ENCODE measurements at regions not wholly inside any gene's neighbourhood (a gene's known extent, or its start where the extent isn't known, plus 50 kb on each side); places are given as distances from the start of the nearest gene placed in this dataset.
"Not testable (repeated sequence)": the region's sequence is repeated elsewhere in the genome, so short reads cannot be mapped to it uniquely, and the experiment has no call there.

DNA sequence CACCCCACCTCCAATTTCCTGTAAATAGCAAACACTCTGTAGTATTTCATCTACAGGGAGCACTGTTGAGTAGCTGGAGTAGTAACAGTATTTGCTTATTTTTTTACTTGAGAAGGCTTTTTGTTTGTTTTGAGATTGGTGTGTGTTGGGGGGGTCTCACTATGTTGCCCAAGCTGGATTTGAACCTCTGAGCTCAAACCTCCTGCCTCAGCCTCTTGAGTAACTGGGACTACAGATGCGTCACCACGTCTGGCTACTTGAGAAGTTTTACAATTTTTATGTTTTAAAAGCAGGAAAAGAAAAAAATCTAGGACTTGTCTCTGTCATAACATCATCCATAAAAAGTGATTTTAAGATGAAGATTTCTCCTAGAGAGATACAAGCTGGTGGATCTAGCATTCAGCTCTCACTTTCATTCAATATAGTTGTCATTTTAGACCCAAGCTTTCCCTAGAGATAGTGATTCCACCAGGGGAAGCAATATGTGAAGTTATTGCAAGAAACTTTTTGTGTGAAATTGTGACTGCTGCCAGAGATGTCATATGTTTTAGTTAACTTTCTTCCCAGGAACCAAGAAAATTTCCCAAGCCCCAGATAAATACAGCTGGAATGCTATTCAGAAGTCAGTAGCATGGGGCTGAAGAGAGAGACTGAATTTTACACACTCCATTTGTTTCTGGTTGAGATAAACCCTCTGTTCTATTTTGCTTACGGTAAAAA lies 60.2 kb upstream of the MAP4K3 start:
- Histone ChIP-seq H3K4me2 (ENCODE audit: low read length) (no peak overlapping the region), H2AFZ (ENCODE audit: low read length) (no peak overlapping the region), H4K20me1 (ENCODE audit: insufficient read depth, low read length) (no peaks in the 10 kb centered on the region), H3K36me3 (ENCODE audit: insufficient read depth, low read length) (no peaks in the 10 kb centered on the region), H3K27ac (ENCODE audit: low read depth, low read length, poor library complexity, severe bottlenecking) (no peak overlapping the region), H3K4me3 (ENCODE audit: low read depth, low read length, poor library complexity, severe bottlenecking) (no peak overlapping the region), H3K79me2 (ENCODE audit: insufficient read depth, low read depth, low read length) (no peaks in the 10 kb centered on the region), H3K9me3 (ENCODE audit: low read length) (peaks cover 4% of the 10 kb centered on the region; the same call in 1 of the 2 replicates), H3K9me2 (ENCODE audit: insufficient read depth, low read length) (no peaks in the 10 kb centered on the region), H3K4me1 (ENCODE audit: insufficient read depth, low read length, poor library complexity, severe bottlenecking) (peaks cover 61% of the 10 kb centered on the region)
- no peak for DNase-seq (ENCODE audit: low spot score)
- TF ChIP-seq, protein P1, sequence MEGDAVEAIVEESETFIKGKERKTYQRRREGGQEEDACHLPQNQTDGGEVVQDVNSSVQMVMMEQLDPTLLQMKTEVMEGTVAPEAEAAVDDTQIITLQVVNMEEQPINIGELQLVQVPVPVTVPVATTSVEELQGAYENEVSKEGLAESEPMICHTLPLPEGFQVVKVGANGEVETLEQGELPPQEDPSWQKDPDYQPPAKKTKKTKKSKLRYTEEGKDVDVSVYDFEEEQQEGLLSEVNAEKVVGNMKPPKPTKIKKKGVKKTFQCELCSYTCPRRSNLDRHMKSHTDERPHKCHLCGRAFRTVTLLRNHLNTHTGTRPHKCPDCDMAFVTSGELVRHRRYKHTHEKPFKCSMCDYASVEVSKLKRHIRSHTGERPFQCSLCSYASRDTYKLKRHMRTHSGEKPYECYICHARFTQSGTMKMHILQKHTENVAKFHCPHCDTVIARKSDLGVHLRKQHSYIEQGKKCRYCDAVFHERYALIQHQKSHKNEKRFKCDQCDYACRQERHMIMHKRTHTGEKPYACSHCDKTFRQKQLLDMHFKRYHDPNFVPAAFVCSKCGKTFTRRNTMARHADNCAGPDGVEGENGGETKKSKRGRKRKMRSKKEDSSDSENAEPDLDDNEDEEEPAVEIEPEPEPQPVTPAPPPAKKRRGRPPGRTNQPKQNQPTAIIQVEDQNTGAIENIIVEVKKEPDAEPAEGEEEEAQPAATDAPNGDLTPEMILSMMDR (conservative IDR thresholded peaks at IDR 0.05; ENCODE audit: low read length) = no peak
- TF ChIP-seq EZH2phosphoT487 (IDR thresholded peaks at IDR 0.05; ENCODE audit: borderline replicate concordance, low read depth, low read length) = no peak
- no TSS peak for BruUV-seq (replicated peaks)
- ChIA-PET POLR2A (interaction anchor here (0.7 to 3.4 kb wide), 7 partner anchors 11 to 65 kb away, joined by 3 to 11 read pairs (median 5); no protein-coding TSS in a partner anchor), CTCF (ENCODE audit: unreplicated experiment) (interaction anchor here (0.5 kb wide), 1 partner anchor 706 kb away, joined by 5 read pairs; no protein-coding TSS in a partner anchor)
- intact Hi-C loops (cut with micrococcal nuclease; ENCODE audit: unreplicated experiment) = no loop called here

DNA sequence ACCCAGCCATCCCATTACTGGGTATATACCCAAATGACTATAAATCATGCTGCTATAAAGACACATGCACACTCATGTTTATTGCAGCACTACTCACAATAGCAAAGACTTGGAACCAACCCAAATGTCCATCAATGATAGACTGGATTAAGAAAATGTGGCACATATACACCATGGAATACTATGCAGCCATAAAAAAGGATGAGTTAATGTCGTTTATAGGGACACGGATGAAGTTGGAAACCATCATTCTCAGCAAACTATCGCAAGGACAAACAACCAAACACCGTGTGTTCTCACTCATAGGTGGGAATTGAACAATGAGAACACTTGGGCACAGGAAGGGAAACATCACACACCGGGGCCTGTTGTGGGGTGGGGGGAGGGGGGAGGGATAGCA lies 61.1 kb upstream of the MAP4K3 start:
- H3K4me3 ChIP-seq (ENCODE audit: low read depth, low read length, poor library complexity, severe bottlenecking); H3K27ac ChIP-seq (ENCODE audit: low read depth, low read length, poor library complexity, severe bottlenecking); BruUV-seq (replicated peaks); H3K4me2 ChIP-seq (ENCODE audit: low read length); H3K9me2 ChIP-seq (ENCODE audit: insufficient read depth, low read length); H3K36me3 ChIP-seq (ENCODE audit: insufficient read depth, low read length); intact Hi-C loops (cut with micrococcal nuclease; ENCODE audit: unreplicated experiment); H3K9me3 ChIP-seq (ENCODE audit: low read length); H2AFZ ChIP-seq (ENCODE audit: low read length); DNase-seq (ENCODE audit: low spot score); H4K20me1 ChIP-seq (ENCODE audit: insufficient read depth, low read length); H3K79me2 ChIP-seq (ENCODE audit: insufficient read depth, low read depth, low read length); CTCF ChIA-PET (ENCODE audit: unreplicated experiment); POLR2A ChIA-PET: not testable (repeated sequence)
- H3K4me1 ChIP-seq (ENCODE audit: insufficient read depth, low read length, poor library complexity, severe bottlenecking) = peaks cover 57% of the 10 kb centered on the region

DNA sequence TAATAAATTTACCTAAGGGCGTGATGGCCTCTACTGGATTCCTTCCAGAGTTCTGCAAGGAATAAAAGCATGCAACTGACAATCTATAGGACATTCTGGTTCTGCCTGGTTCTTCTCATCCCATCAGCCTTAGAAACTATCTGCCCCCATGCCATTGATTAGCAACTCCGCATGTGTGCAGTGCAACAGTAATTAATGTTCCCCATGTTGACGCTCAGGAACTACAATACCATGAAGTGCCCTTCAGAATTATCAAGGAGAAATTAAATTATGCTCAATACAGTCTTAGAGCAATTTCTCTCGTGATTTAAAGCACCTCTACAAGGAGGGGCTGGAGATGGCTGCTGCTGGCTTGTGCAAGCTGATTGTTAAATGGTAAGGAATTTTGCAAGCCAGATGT lies 61.7 kb upstream of the MAP4K3 start:
- Histone ChIP-seq H3K79me2 (ENCODE audit: insufficient read depth, low read depth, low read length) (no peaks in the 10 kb centered on the region), H3K4me2 (ENCODE audit: low read length) (0 out of 2 replicates have a peak overlapping the region, but pooled peaks have one; percentile 2), H3K4me1 (ENCODE audit: insufficient read depth, low read length, poor library complexity, severe bottlenecking) (peaks cover 55% of the 10 kb centered on the region), H3K9me2 (ENCODE audit: insufficient read depth, low read length) (no peaks in the 10 kb centered on the region), H4K20me1 (ENCODE audit: insufficient read depth, low read length) (no peaks in the 10 kb centered on the region), H3K36me3 (ENCODE audit: insufficient read depth, low read length) (no peaks in the 10 kb centered on the region), H3K4me3 (ENCODE audit: low read depth, low read length, poor library complexity, severe bottlenecking) (no peak overlapping the region), H3K9me3 (ENCODE audit: low read length) (peaks cover 3% of the 10 kb centered on the region; the same call in 1 of the 2 replicates), H3K27ac (ENCODE audit: low read depth, low read length, poor library complexity, severe bottlenecking) (no peak overlapping the region), H2AFZ (ENCODE audit: low read length) (no peak overlapping the region)
- DNase-seq (ENCODE audit: low spot score) = no peak
- ChIA-PET CTCF (ENCODE audit: unreplicated experiment) (no interaction called here), POLR2A (no interaction called here)
- TF ChIP-seq, protein P1 (conservative IDR thresholded peaks at IDR 0.05; ENCODE audit: low read length) = no peak
- no peak for TF ChIP-seq EZH2phosphoT487 (IDR thresholded peaks at IDR 0.05; ENCODE audit: borderline replicate concordance, low read depth, low read length)
- intact Hi-C loops (cut with micrococcal nuclease; ENCODE audit: unreplicated experiment) = no loop called here
- BruUV-seq (replicated peaks) = no TSS peak
